ENCODE measurements at regions not wholly inside any gene's neighbourhood (a gene's known extent, or its start where the extent isn't known, plus 50 kb on each side); places are given as distances from the start of the nearest gene placed in this dataset.

- no peak for FAIRE-seq
- no peak for DNase-seq (ENCODE audit: insufficient read length)
- TF ChIP-seq TAF1 (IDR thresholded peaks at IDR 0.05; ENCODE audit: borderline replicate concordance, low read depth, low read length) (no peak), POLR2AphosphoS5 (IDR thresholded peaks at IDR 0.05; ENCODE audit: low read depth, low read length) (no peak), POLR2A (IDR thresholded peaks at IDR 0.05; ENCODE audit: low read depth, low read length) (no peak)
Observed at GRCh38 chr13:23985060-23985459, 87.8 kb upstream of the C1QTNF9B start.

- no peak for DNase-seq (ENCODE audit: insufficient read length)
- no peak for TF ChIP-seq POLR2AphosphoS5 (IDR thresholded peaks at IDR 0.05; ENCODE audit: low read depth, low read length)
- no peak for TF ChIP-seq TAF1 (IDR thresholded peaks at IDR 0.05; ENCODE audit: borderline replicate concordance, low read depth, low read length)
- no peak for TF ChIP-seq POLR2A (IDR thresholded peaks at IDR 0.05; ENCODE audit: low read depth, low read length)
- no peak for FAIRE-seq
Observed at GRCh38 chr13:23985839-23986238, 88.5 kb upstream of the C1QTNF9B start.

GRCh38 chr13:23986619-23987018 lies 89.3 kb upstream of the C1QTNF9B start:
- TF ChIP-seq POLR2A (IDR thresholded peaks at IDR 0.05; ENCODE audit: low read depth, low read length) (no peak), POLR2AphosphoS5 (IDR thresholded peaks at IDR 0.05; ENCODE audit: low read depth, low read length) (no peak), TAF1 (IDR thresholded peaks at IDR 0.05; ENCODE audit: borderline replicate concordance, low read depth, low read length) (no peak)
- DNase-seq (ENCODE audit: insufficient read length) (no peak), FAIRE-seq (no peak)

- DNase-seq (ENCODE audit: insufficient read length) (no peak), FAIRE-seq (no peak)
- no peak for TF ChIP-seq POLR2A (IDR thresholded peaks at IDR 0.05; ENCODE audit: low read depth, low read length)
- TF ChIP-seq TAF1 (IDR thresholded peaks at IDR 0.05; ENCODE audit: borderline replicate concordance, low read depth, low read length), result no peak
- no peak for TF ChIP-seq POLR2AphosphoS5 (IDR thresholded peaks at IDR 0.05; ENCODE audit: low read depth, low read length)
Observed at GRCh38 chr13:23987331-23987894, 90.1 kb upstream of the C1QTNF9B start.

- no peak for DNase-seq (ENCODE audit: insufficient read length)
- peak; percentile 33 for FAIRE-seq
- TF ChIP-seq TAF1 (IDR thresholded peaks at IDR 0.05; ENCODE audit: borderline replicate concordance, low read depth, low read length) (no peak), POLR2A (IDR thresholded peaks at IDR 0.05; ENCODE audit: low read depth, low read length) (no peak)
Observed at GRCh38 chr13:23988546-23989122, 91.3 kb upstream of the C1QTNF9B start.

- FAIRE-seq (peak; percentile 14), DNase-seq (ENCODE audit: insufficient read length) (no peak)
- TF ChIP-seq POLR2A (IDR thresholded peaks at IDR 0.05; ENCODE audit: low read depth, low read length) (no peak), TAF1 (IDR thresholded peaks at IDR 0.05; ENCODE audit: borderline replicate concordance, low read depth, low read length) (no peak), POLR2AphosphoS5 (IDR thresholded peaks at IDR 0.05; ENCODE audit: low read depth, low read length) (no peak)
Observed at GRCh38 chr13:23990455-23990854, 93.2 kb upstream of the C1QTNF9B start.

- TF ChIP-seq TAF1 (IDR thresholded peaks at IDR 0.05; ENCODE audit: borderline replicate concordance, low read depth, low read length) (no peak), POLR2AphosphoS5 (IDR thresholded peaks at IDR 0.05; ENCODE audit: low read depth, low read length) (no peak), POLR2A (IDR thresholded peaks at IDR 0.05; ENCODE audit: low read depth, low read length) (no peak)
- DNase-seq (ENCODE audit: insufficient read length) (no peak), FAIRE-seq (no peak)
Observed at GRCh38 chr13:23991119-23991518, 93.8 kb upstream of the C1QTNF9B start.

GRCh38 chr13:23992781-23993679 lies 95.7 kb upstream of the C1QTNF9B start:
- FAIRE-seq (peak; percentile 77), DNase-seq (ENCODE audit: insufficient read length) (no peak)
- TF ChIP-seq TAF1 (IDR thresholded peaks at IDR 0.05; ENCODE audit: borderline replicate concordance, low read depth, low read length), result no peak

- FAIRE-seq (no peak), DNase-seq (ENCODE audit: insufficient read length) (no peak)
- TF ChIP-seq POLR2A (IDR thresholded peaks at IDR 0.05; ENCODE audit: low read depth, low read length) (no peak), POLR2AphosphoS5 (IDR thresholded peaks at IDR 0.05; ENCODE audit: low read depth, low read length) (no peak), TAF1 (IDR thresholded peaks at IDR 0.05; ENCODE audit: borderline replicate concordance, low read depth, low read length) (no peak)
Observed at GRCh38 chr13:23993680-23993985, 96.3 kb upstream of the C1QTNF9B start.

GRCh38 chr13:23995283-23996073 lies 98.2 kb upstream of the C1QTNF9B start:
- no peak for TF ChIP-seq POLR2A (IDR thresholded peaks at IDR 0.05; ENCODE audit: low read depth, low read length)
- TF ChIP-seq POLR2AphosphoS5 (IDR thresholded peaks at IDR 0.05; ENCODE audit: low read depth, low read length), result no peak
- no peak for TF ChIP-seq TAF1 (IDR thresholded peaks at IDR 0.05; ENCODE audit: borderline replicate concordance, low read depth, low read length)
- DNase-seq (ENCODE audit: insufficient read length), result no peak
- no peak for FAIRE-seq

GRCh38 chr13:23996456-23996855 lies 99.2 kb upstream of the C1QTNF9B start:
- no peak for FAIRE-seq
- no peak for DNase-seq (ENCODE audit: insufficient read length)
- TF ChIP-seq POLR2AphosphoS5 (IDR thresholded peaks at IDR 0.05; ENCODE audit: low read depth, low read length), result no peak
- no peak for TF ChIP-seq POLR2A (IDR thresholded peaks at IDR 0.05; ENCODE audit: low read depth, low read length)
- no peak for TF ChIP-seq TAF1 (IDR thresholded peaks at IDR 0.05; ENCODE audit: borderline replicate concordance, low read depth, low read length)
